Omental fat pad (tissue), 3 donors: ENCODE measurements at regions not wholly inside any gene's neighbourhood (a gene's known extent, or its start where the extent isn't known, plus 50 kb on each side); places are given as distances from the start of the nearest gene placed in this dataset.

Experiments used
- ATAC-seq: fragments of 150-250 bp; one replicate; pipeline ENCODE4 v1.9.1; 2016; ENCODE audit warnings: mild to moderate bottlenecking, moderate library complexity; ENCODE audit not compliant: low FRiP score
- DNase-seq: peaks from one replicate; pipeline ENCODE4 v3.0.0-alpha.2; 2019; ENCODE audit warnings: low spot score
- CTCF ChIP-seq, 3 donors: fragments of 450-650 bp; IDR thresholded peaks; one replicate each; pipeline ENCODE4 v1.5.1; 2016 to 2017; ENCODE audit warnings: antibody characterized with exemption in 3 of 3, mild to moderate bottlenecking in 3 of 3, moderate library complexity in 2 of 3

GRCh38 chr1:221069178-221069903, 190.1 kb downstream of the HLX start:
- ATAC-seq (no peak), DNase-seq (no peak)
- no peak for TF ChIP-seq CTCF (IDR thresholded peaks at IDR 0.05)

GRCh38 chr1:221069986-221070385, 190.7 kb downstream of the HLX start:
- ATAC-seq (no peak), DNase-seq (no peak)
- TF ChIP-seq CTCF (IDR thresholded peaks at IDR 0.05), result no peak

- ATAC-seq (no peak), DNase-seq (no peak)
- TF ChIP-seq CTCF (IDR thresholded peaks at IDR 0.05), result no peak
These were observed 192.5 kb downstream of the HLX start for GRCh38 chr1:221071777-221072176.

- DNase-seq (no peak), ATAC-seq (no peak)
- no peak for TF ChIP-seq CTCF (IDR thresholded peaks at IDR 0.05)
These were observed 193.0 kb downstream of the HLX start for GRCh38 chr1:221072214-221072613.

GRCh38 chr1:221074332-221074731, 195.1 kb downstream of the HLX start:
- TF ChIP-seq CTCF (IDR thresholded peaks at IDR 0.05), result no peak
- no peak for DNase-seq
- ATAC-seq, result no peak

- DNase-seq (no peak), ATAC-seq (no peak)
- TF ChIP-seq CTCF (IDR thresholded peaks at IDR 0.05), result no peak
These were observed 196.7 kb downstream of the HLX start for GRCh38 chr1:221075911-221076310.

GRCh38 chr1:221076391-221076811, 197.2 kb downstream of the HLX start:
- TF ChIP-seq CTCF (IDR thresholded peaks at IDR 0.05), result no peak
- no peak for DNase-seq
- no peak for ATAC-seq
